CD14-positive monocyte (primary cell): ENCODE measurements at regions not wholly inside any gene's neighbourhood (a gene's known extent, or its start where the extent isn't known, plus 50 kb on each side); places are given as distances from the start of the nearest gene placed in this dataset.

Source experiments
- DNase-seq, 3 donors: peaks; one replicate each; pipeline ENCODE4 v3.0.0-alpha.2; 2011 to 2022
- H2AFZ ChIP-seq: 2 replicates; pipeline ENCODE4 v1.6.0; 2012; ENCODE audit warnings: mild to moderate bottlenecking, low read depth, low read length, inconsistent platforms; ENCODE audit not compliant: insufficient read depth, poor library complexity, severe bottlenecking
- H3K27ac ChIP-seq, 2 donors: 1 replicate in 1 of 2; 2 replicates in 1 of 2; pipeline ENCODE4 v1.5.1; 2012 to 2013; ENCODE audit warnings: low read length in 2 of 2, control low read depth in 1 of 2, inconsistent platforms in 1 of 2, low read depth in 1 of 2, mild to moderate bottlenecking in 1 of 2
- H3K27me3 ChIP-seq, 2 donors: one replicate each; pipeline versions ENCODE4 v1.6.0 to v1.6.1; 2011 to 2013; ENCODE audit warnings: low read length in 2 of 2; ENCODE audit not compliant: control insufficient read depth in 2 of 2, insufficient read depth in 2 of 2
- H3K36me3 ChIP-seq, 2 donors: replicated peaks in 1 of 2; 1 replicate in 1 of 2; 2 replicates in 1 of 2; pipeline versions ENCODE4 v1.5.1 to v1.6.1; 2012 to 2013; ENCODE audit warnings: low read length in 2 of 2, control low read depth in 1 of 2, inconsistent platforms in 1 of 2, mild to moderate bottlenecking in 1 of 2; ENCODE audit not compliant: insufficient read depth in 2 of 2, control insufficient read depth in 1 of 2
- H3K4me1 ChIP-seq, 2 donors: 1 replicate in 1 of 2; 2 replicates in 1 of 2; pipeline versions ENCODE4 v1.5.1 to v1.6.1; 2012 to 2013; ENCODE audit warnings: low read length in 2 of 2, control low read depth in 1 of 2, inconsistent platforms in 1 of 2, mild to moderate bottlenecking in 1 of 2, moderate library complexity in 1 of 2; ENCODE audit not compliant: insufficient read depth in 2 of 2, control insufficient read depth in 1 of 2
- H3K4me2 ChIP-seq: replicated peaks from 2 replicates; pipeline ENCODE3; 2012; ENCODE audit warnings: low read length, moderate library complexity, mild to moderate bottlenecking; ENCODE audit not compliant: poor library complexity, severe bottlenecking; ENCODE audit errors: extremely low read depth
- H3K4me3 ChIP-seq, 3 experiments: fragments of 200-600 bp in 1 of 3; sonication (generic) in 1 of 3; replicated peaks in 1 of 3; 1 replicate in 2 of 3; 2 replicates in 1 of 3; pipeline ENCODE4 v1.5.1; 2011 to 2013; ENCODE audit warnings: low read length in 3 of 3, mild to moderate bottlenecking in 3 of 3, control low read depth in 2 of 3, low read depth in 2 of 3, inconsistent platforms in 1 of 3, moderate library complexity in 1 of 3
- H3K79me2 ChIP-seq: 2 replicates; pipeline ENCODE4 v1.6.0; 2012; ENCODE audit warnings: mild to moderate bottlenecking, control low read depth, inconsistent platforms, low read length, moderate library complexity; ENCODE audit not compliant: insufficient read depth
- H3K9ac ChIP-seq: 2 replicates; pipeline ENCODE4 v1.6.0; 2017; ENCODE audit warnings: low read length, mild to moderate bottlenecking; ENCODE audit not compliant: insufficient read depth, poor library complexity, severe bottlenecking
- H3K9me3 ChIP-seq, 2 donors: replicated peaks in 1 of 2; 1 replicate in 1 of 2; 2 replicates in 1 of 2; pipeline versions ENCODE4 v1.5.1 to v1.6.1; 2012 to 2013; ENCODE audit warnings: low read length in 2 of 2, control low read depth in 1 of 2; ENCODE audit not compliant: control insufficient read depth in 1 of 2, insufficient read depth in 1 of 2
- H4K20me1 ChIP-seq: 2 replicates; pipeline ENCODE4 v1.6.0; 2012; ENCODE audit warnings: mild to moderate bottlenecking, low read length, control low read depth, moderate library complexity; ENCODE audit not compliant: insufficient read depth
- H3K27ac Mint-ChIP-seq, 7 donors: one replicate each; pipeline ENCODE4 v1.8.0; 2020; ENCODE audit warnings: mild to moderate bottlenecking in 7 of 7, mixed read lengths in 7 of 7, moderate library complexity in 6 of 7, inconsistent platforms in 2 of 7
- H3K27me3 Mint-ChIP-seq, 3 donors: one replicate each; pipeline ENCODE4 v1.8.0; 2021 to 2022; ENCODE audit warnings: low read depth in 3 of 3, mild to moderate bottlenecking in 3 of 3, mixed read lengths in 3 of 3, moderate library complexity in 3 of 3, inconsistent platforms in 1 of 3
- H3K36me3 Mint-ChIP-seq, 2 donors: one replicate each; pipeline ENCODE4 v1.8.0; 2020; ENCODE audit warnings: mixed read lengths in 2 of 2, inconsistent platforms in 1 of 2, mild to moderate bottlenecking in 1 of 2
- H3K4me1 Mint-ChIP-seq: one replicate; pipeline ENCODE4 v1.8.0; 2020; ENCODE audit warnings: mild to moderate bottlenecking, mixed read lengths
- H3K4me3 Mint-ChIP-seq, 2 donors: one replicate each; pipeline ENCODE4 v1.8.0; 2020; ENCODE audit warnings: mild to moderate bottlenecking in 2 of 2, mixed read lengths in 2 of 2, moderate library complexity in 1 of 2
- H3K9me3 Mint-ChIP-seq, 7 donors: one replicate each; pipeline ENCODE4 v1.8.0; 2020 to 2022; ENCODE audit warnings: mixed read lengths in 7 of 7, mild to moderate bottlenecking in 6 of 7, moderate library complexity in 6 of 7, inconsistent platforms in 2 of 7
- CTCF ChIP-seq: fragments of 200-600 bp; IDR thresholded peaks from one replicate; pipeline ENCODE4 v1.8.0; 2022; ENCODE audit warnings: antibody characterized with exemption, mild to moderate bottlenecking
- WGBS: methylation state at CpG from one replicate; pipeline ENCODE4 v1.1.5; 2013; ENCODE audit warnings: missing lambda C conversion rate; ENCODE audit not compliant: insufficient coverage; 5-methylcytosine and 5-hydroxymethylcytosine counted together
- intact Hi-C, 2 donors: fragments of 100-400 bp; cut with micrococcal nuclease; formaldehyde crosslinking; loops; one replicate each; pipeline versions ENCODE4 v1.15.0 to v1.15.1; 2023

- Mint-ChIP-seq H3K4me3 (peak overlapping the region in 1 of 2 donors; percentile 85), H3K27ac (peak overlapping the region in 5 of 7 donors; percentile 62 to 76 (median 66)), H3K27me3 (peaks cover 0 to 3% (median 2%) of the 10 kb centered on the region in 3 donors), H3K9me3 (peaks cover 0 to 3% (median 0%) of the 10 kb centered on the region in 7 donors), H3K36me3 (no peaks in the 10 kb centered on the region), H3K4me1 (peaks cover 50% of the 10 kb centered on the region)
- intact Hi-C loops: no loop called here
- H3K27ac ChIP-seq: peak overlapping the region in 1 of 2 donors; percentile 44
- peaks cover 35 to 47% of the 10 kb centered on the region in 2 donors for H3K4me1 ChIP-seq
- no peaks in the 10 kb centered on the region for H4K20me1 ChIP-seq
- H2AFZ ChIP-seq: no peak overlapping the region
- no peaks in the 10 kb centered on the region for H3K79me2 ChIP-seq
- H3K36me3 ChIP-seq: no peaks in the 10 kb centered on the region
- H3K27me3 ChIP-seq: no peaks in the 10 kb centered on the region
- WGBS: 60% methylated on average over 1 of the region's 3 CpGs
- peak overlapping the region; percentile 40 for H3K4me2 ChIP-seq
- peak overlapping the region in 1 of 3 experiments; percentile 24 for H3K4me3 ChIP-seq
- DNase-seq: no peak
- H3K9ac ChIP-seq: peak overlapping the region; percentile 2
- no peaks in the 10 kb centered on the region for H3K9me3 ChIP-seq
- no peak for TF ChIP-seq CTCF
Observed at GRCh38 chr1:182304218-182304617, 87.4 kb downstream of the GLUL start.

- H3K36me3 Mint-ChIP-seq: no peaks in the 10 kb centered on the region
- Histone ChIP-seq H3K27ac (peak overlapping the region in 1 of 2 donors; percentile 44), H4K20me1 (no peaks in the 10 kb centered on the region), H3K36me3 (no peaks in the 10 kb centered on the region), H3K4me3 (peak overlapping the region in 1 of 3 experiments; percentile 24), H3K4me1 (peaks cover 36 to 48% of the 10 kb centered on the region in 2 donors), H3K79me2 (no peaks in the 10 kb centered on the region), H3K27me3 (no peaks in the 10 kb centered on the region), H2AFZ (no peak overlapping the region), H3K9me3 (no peaks in the 10 kb centered on the region), H3K9ac (peak overlapping the region; percentile 2), H3K4me2 (peak overlapping the region; percentile 40)
- peaks cover 0 to 3% (median 0%) of the 10 kb centered on the region in 7 donors for H3K9me3 Mint-ChIP-seq
- peaks cover 52% of the 10 kb centered on the region for H3K4me1 Mint-ChIP-seq
- DNase-seq: peak in 1 of 3 donors; percentile 11
- H3K27me3 Mint-ChIP-seq: peaks cover 0 to 3% (median 2%) of the 10 kb centered on the region in 3 donors
- no peak for TF ChIP-seq CTCF
- H3K27ac Mint-ChIP-seq: peak overlapping the region in 6 of 7 donors; percentile 61 to 76 (median 67)
- WGBS: no CpG with 5 or more reads among the region's 2 CpGs
- H3K4me3 Mint-ChIP-seq: peak overlapping the region; percentile 4 to 85
- intact Hi-C loops: no loop called here
Observed at GRCh38 chr1:182303778-182304177, 87.8 kb downstream of the GLUL start.
